ENCODE measurements at regions not wholly inside any gene's neighbourhood (a gene's known extent, or its start where the extent isn't known, plus 50 kb on each side); places are given as distances from the start of the nearest gene placed in this dataset.
"Not testable (repeated sequence)": the region's sequence is repeated elsewhere in the genome, so short reads cannot be mapped to it uniquely, and the experiment has no call there.

DNA sequence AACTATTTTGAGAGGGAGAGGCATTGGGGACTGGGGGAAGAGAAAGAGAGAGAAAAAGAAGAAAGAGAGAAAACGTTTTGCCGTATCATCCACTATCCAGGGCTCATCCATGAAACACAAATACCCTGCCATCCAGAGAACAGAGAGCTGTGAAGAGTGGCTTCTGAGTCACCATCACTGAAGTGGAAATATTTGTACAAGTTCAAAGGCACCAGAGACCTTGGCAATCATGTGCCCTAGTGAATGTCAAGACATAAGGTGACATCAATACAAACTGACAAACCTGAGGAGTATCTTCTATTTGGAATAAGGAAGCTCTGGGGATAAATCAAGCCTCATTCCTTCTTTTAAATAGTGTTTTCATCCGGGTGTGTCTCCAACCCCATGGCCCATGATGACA, 197.2 kb upstream of the PROX1 start:
- TF ChIP-seq POLR2A (IDR thresholded peaks at IDR 0.05; ENCODE audit: low read depth, low read length) (no peak), TAF1 (IDR thresholded peaks at IDR 0.05; ENCODE audit: borderline replicate concordance, low read depth, low read length) (no peak)
- no peak for FAIRE-seq
- no peak for DNase-seq (ENCODE audit: insufficient read length)

DNA sequence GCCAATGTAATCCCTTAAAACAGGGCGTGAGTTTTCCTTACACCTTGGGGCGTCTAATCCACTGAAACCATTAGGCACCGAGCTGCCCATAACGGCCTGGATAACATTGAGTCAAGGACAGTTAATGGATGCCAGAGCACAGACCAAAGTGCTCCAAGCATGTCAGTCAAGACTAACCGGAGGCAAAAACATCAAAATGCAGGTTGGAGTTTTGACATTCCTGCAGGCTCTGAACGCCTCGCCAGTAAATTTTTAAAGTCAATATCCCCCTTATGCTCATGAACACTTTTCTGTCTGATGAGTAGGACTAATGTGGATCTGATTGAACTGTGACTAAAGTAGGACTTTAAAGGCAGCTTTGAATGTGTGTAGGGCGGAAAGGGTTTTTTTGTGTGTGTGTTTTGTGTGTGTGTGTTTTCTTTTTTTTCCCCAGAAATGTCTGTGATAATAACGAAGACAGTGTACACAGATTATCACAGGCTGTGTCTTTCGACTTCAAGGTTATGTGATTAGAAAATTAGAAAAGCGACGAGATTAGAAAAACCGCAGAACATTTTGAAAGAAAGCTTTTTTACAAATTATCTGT, 194.2 kb upstream of the PROX1 start:
- no peak for TF ChIP-seq POLR2AphosphoS5 (IDR thresholded peaks at IDR 0.05; ENCODE audit: low read depth, low read length)
- TF ChIP-seq TAF1 (IDR thresholded peaks at IDR 0.05; ENCODE audit: borderline replicate concordance, low read depth, low read length): no peak
- no peak for TF ChIP-seq POLR2A (IDR thresholded peaks at IDR 0.05; ENCODE audit: low read depth, low read length)
- no peak for DNase-seq (ENCODE audit: insufficient read length)
- FAIRE-seq: no peak

- FAIRE-seq: no peak
These were observed 191.2 kb upstream of the PROX1 start for GRCh38 chr1:213796525-213796924.

GRCh38 chr1:213808288-213808687, 179.5 kb upstream of the PROX1 start:
- DNase-seq (ENCODE audit: insufficient read length); FAIRE-seq: not testable (repeated sequence)

More at GRCh38 chr1:213796525-213796924, 191.2 kb upstream of the PROX1 start:
- DNase-seq (ENCODE audit: insufficient read length): no peak
- TF ChIP-seq POLR2A (IDR thresholded peaks at IDR 0.05; ENCODE audit: low read depth, low read length) (no peak), POLR2AphosphoS5 (IDR thresholded peaks at IDR 0.05; ENCODE audit: low read depth, low read length) (no peak), TAF1 (IDR thresholded peaks at IDR 0.05; ENCODE audit: borderline replicate concordance, low read depth, low read length) (no peak)

DNA sequence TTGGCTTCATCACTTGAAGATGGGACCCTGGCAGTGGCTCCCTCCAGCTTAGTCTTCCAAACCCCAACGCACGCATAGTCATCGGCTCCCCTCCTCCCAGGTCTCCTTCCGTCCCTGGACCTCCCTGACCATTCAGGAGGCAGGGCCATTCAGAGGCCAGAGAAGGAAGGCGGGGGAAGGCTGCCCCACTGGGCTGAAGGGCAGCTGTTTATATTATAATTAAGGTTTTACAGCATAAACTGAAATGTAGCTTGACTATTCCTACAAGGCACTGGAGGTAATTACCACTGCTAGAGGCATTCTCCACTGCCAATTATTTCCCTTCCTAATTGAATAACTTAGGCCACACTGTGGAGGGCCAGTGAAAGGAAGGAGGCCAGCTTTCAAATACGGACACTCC, 170.6 kb upstream of the PROX1 start:
- TF ChIP-seq TAF1 (IDR thresholded peaks at IDR 0.05; ENCODE audit: borderline replicate concordance, low read depth, low read length) (no peak), POLR2A (IDR thresholded peaks at IDR 0.05; ENCODE audit: low read depth, low read length) (no peak), POLR2AphosphoS5 (IDR thresholded peaks at IDR 0.05; ENCODE audit: low read depth, low read length) (no peak)
- FAIRE-seq (no peak), DNase-seq (ENCODE audit: insufficient read length) (no peak)

DNA sequence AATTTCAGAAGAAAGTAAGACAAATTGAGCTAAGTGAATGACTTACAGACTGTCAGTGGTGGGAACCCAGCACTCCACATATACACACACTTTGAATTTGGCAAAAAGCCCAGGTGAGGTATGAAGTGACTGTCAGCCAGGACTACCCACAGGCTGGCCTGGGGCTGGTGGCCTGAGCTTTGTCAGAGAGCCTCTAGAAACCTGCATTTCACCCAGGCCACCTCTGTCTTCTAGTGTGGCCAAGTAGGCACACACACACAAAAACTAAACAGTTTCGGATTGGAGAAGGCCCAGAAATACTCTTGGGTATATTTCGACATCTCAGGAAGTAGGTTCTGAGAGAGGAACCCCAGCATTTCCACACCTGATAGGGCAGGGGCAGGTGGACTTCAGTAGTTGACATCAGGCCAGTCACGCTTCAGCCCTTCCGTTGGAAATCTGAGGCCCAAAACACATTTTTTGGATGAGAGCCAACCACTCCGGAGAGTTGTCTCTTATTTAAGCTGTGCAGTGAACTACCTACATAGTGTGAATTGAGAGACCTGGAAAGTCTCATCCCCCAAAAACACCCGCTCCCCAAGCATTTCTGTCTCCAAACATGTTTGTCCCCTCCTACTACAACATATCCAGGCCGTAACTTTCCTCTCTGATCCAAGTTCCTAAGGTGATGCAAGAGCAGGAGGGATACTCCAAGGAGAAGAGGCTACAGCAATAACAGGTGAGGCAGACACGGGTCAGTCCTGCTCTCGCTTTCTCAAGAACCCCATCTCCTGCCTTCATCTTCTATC, 167.2 kb upstream of the PROX1 start:
- no peak for FAIRE-seq
- TF ChIP-seq TAF1 (IDR thresholded peaks at IDR 0.05; ENCODE audit: borderline replicate concordance, low read depth, low read length): no peak
- no peak for TF ChIP-seq POLR2A (IDR thresholded peaks at IDR 0.05; ENCODE audit: low read depth, low read length)
- no peak for TF ChIP-seq POLR2AphosphoS5 (IDR thresholded peaks at IDR 0.05; ENCODE audit: low read depth, low read length)

DNA sequence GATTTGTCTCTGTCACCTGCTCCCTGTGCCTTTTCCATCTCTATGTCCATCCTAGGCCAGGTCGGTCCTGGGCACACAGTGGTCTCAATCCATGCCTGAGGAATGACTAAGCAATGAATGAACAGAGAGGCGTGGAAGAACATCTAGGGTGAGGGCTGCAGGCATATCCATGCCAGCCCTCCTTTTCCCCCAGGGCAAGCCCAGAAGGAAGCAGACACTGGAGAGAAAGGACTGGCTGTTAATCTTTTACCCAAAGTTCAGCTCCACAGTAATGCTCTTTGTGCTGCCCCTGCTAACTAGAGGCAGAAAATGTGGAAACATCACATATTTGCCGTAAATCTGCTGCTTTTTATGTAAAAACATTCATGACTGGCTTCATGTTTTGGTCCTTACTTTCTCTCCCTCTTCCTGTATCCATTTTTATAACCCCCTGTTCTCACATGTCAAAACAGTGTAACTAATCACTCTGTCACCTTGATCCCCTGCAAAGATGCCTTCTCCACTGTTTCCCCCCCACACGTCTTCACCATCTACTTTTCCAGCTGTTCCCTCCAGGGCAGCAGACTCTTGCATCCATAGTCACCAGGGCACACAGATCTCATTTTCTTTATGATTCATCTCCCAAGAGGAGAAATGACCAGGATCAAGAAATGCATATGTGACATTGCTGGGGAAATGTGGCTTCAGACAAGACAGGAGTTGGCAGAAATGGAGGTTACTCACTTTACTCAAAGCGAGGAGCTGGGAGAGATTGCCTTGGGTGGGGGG, 166.4 kb upstream of the PROX1 start:
- DNase-seq (ENCODE audit: insufficient read length) (no peak), FAIRE-seq (no peak)
- TF ChIP-seq TAF1 (IDR thresholded peaks at IDR 0.05; ENCODE audit: borderline replicate concordance, low read depth, low read length): no peak
- TF ChIP-seq POLR2A (IDR thresholded peaks at IDR 0.05; ENCODE audit: low read depth, low read length): no peak
- TF ChIP-seq POLR2AphosphoS5 (IDR thresholded peaks at IDR 0.05; ENCODE audit: low read depth, low read length): no peak

More for the DNA sequence above, 167.2 kb upstream of the PROX1 start:
- no peak for DNase-seq (ENCODE audit: insufficient read length)

GRCh38 chr1:213821943-213822334, 165.8 kb upstream of the PROX1 start:
- no peak for DNase-seq (ENCODE audit: insufficient read length)
- TF ChIP-seq TAF1 (IDR thresholded peaks at IDR 0.05; ENCODE audit: borderline replicate concordance, low read depth, low read length) (no peak), POLR2AphosphoS5 (IDR thresholded peaks at IDR 0.05; ENCODE audit: low read depth, low read length) (no peak), POLR2A (IDR thresholded peaks at IDR 0.05; ENCODE audit: low read depth, low read length) (no peak)
- FAIRE-seq: no peak

DNA sequence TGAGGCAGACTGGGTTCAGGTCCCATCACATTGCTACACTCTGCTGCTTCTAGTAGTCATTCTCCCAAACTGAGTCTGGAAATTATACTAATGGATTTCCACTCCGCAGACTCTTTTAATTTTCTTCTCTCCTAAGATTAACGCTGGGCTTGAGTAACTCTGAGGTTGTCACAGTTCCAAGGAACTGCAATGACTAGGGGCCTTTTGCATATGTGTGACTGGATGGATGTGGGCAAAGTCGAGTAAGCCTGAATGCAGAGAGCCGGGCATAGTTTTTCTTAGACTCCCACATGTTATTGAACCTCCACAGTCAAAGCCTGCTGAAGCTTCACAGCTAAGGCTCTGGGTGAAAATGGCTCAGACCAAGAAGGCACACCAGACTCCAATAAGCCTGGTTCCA, 160.9 kb upstream of the PROX1 start:
- TF ChIP-seq POLR2AphosphoS5 (IDR thresholded peaks at IDR 0.05; ENCODE audit: low read depth, low read length): no peak
- TF ChIP-seq TAF1 (IDR thresholded peaks at IDR 0.05; ENCODE audit: borderline replicate concordance, low read depth, low read length): no peak
- no peak for TF ChIP-seq POLR2A (IDR thresholded peaks at IDR 0.05; ENCODE audit: low read depth, low read length)
- DNase-seq (ENCODE audit: insufficient read length) (no peak), FAIRE-seq (no peak)

- TF ChIP-seq POLR2AphosphoS5 (IDR thresholded peaks at IDR 0.05; ENCODE audit: low read depth, low read length) (no peak), POLR2A (IDR thresholded peaks at IDR 0.05; ENCODE audit: low read depth, low read length) (no peak), TAF1 (IDR thresholded peaks at IDR 0.05; ENCODE audit: borderline replicate concordance, low read depth, low read length) (no peak)
- DNase-seq (ENCODE audit: insufficient read length) (no peak), FAIRE-seq (no peak)
These were observed 158.9 kb upstream of the PROX1 start for GRCh38 chr1:213828867-213829266.

- DNase-seq (ENCODE audit: insufficient read length): no peak
These were observed 158.0 kb upstream of the PROX1 start for GRCh38 chr1:213829780-213830179.

DNA sequence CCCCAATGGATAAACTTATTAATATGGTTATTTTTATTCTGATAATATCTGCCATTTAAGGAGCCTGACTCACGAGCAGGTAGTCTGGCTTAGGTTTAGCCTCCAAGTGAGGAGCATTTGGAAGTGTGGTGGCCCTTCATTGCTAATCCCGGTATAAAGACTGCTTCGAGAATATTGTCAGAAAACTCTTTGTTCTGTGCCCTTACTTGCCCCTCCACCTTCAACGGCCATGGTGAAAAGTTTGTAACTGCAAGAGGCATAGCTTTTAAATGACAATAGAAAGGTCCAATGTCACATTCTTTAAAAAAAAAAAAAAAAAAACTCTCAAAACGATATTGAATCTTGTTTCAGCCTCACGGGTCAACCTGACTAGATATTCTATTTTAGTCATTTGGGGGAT, 157.4 kb upstream of the PROX1 start:
- TF ChIP-seq POLR2AphosphoS5 (IDR thresholded peaks at IDR 0.05; ENCODE audit: low read depth, low read length) (no peak), TAF1 (IDR thresholded peaks at IDR 0.05; ENCODE audit: borderline replicate concordance, low read depth, low read length) (no peak), POLR2A (IDR thresholded peaks at IDR 0.05; ENCODE audit: low read depth, low read length) (no peak)
- no peak for FAIRE-seq
- no peak for DNase-seq (ENCODE audit: insufficient read length)

More at GRCh38 chr1:213829780-213830179, 158.0 kb upstream of the PROX1 start:
- no peak for TF ChIP-seq POLR2A (IDR thresholded peaks at IDR 0.05; ENCODE audit: low read depth, low read length)
- no peak for TF ChIP-seq TAF1 (IDR thresholded peaks at IDR 0.05; ENCODE audit: borderline replicate concordance, low read depth, low read length)
- TF ChIP-seq POLR2AphosphoS5 (IDR thresholded peaks at IDR 0.05; ENCODE audit: low read depth, low read length): no peak
- FAIRE-seq: no peak

Measured in GM12892 (cell line).